Inflammatory macrophage treated with lipopolysaccharide for 4 hours (primary cell): ENCODE measurements at regions not wholly inside any gene's neighbourhood (a gene's known extent, or its start where the extent isn't known, plus 50 kb on each side); places are given as distances from the start of the nearest gene placed in this dataset.
"Not testable (repeated sequence)": the region's sequence is repeated elsewhere in the genome, so short reads cannot be mapped to it uniquely, and the experiment has no call there.

Experiments
- DNase-seq: peaks from one replicate; pipeline ENCODE4 v3.0.0-alpha.2; 2020

DNA sequence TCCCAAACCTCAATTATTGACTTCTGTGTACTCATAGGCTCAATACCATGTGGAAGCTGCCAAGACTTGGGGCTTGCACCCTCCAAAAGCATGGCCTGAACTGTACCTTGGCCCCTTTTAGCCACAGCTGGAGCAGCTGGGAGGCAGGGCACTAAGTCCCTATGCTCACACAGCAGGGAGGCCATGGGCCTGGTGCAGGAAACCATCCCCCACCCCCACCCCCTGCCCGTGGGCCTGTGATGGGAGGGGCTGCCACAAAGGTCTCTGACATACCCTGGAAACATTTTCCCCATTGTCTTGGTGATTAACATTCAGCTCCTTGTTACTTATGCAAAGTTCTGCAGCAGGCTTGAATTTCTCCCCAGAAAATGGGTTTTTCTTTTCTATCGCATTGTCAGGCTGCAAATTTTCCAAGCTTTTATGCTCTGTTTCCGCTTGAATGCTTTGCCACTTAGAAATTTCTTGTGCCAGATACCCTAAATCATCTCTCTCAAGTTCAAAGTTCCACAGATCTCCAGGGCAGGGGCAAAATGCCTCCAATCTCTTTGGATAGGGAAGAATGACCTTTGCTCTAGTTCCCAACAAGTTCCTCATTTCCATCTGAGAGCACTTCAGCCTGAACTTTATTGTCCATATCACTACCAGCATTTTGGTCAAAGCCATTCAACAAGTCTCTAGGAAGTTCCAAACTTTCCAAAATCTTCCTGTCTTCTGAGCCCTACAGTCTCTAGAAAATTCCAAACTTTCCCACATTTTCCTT is 141.8 kb downstream of the AHR start:
- DNase-seq: not testable (repeated sequence)

DNA sequence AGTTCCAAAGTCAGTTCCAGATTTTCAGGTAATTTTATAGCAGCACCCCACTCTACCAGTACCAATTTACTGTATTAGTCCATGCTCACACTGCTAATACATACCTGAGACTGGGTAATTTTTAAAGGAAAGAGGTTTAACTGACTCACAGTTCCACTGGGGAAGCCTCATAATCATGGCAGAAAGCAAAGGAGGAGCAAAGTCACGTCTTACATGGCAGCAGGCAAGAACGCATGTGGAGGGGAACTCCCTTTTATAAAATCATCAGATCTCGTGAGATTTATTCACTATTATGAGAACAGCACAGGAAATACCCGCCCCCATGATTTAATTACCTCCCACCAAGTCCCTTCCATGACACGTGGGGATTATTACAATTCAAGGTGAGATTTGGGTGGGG is 142.4 kb downstream of the AHR start:
- no peak for DNase-seq

DNA sequence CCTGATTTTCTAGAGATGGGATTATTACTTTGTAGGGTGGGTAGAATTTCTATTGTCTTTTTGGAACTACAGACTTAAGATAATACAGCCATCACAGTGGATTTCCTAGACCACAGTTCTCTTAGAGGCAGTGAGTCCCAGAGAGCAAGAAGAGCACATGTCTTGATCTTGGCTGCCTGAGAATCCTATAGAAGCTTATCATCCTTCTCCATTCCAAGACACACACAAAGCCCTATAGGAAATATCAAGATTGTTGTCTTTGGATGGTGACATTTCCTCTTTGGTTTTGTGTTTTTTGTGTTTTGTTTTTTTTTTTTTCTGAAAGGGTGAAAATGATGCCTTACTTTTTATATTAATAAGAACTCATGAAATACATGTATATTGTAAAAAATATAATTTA is 143.1 kb downstream of the AHR start:
- no peak for DNase-seq

DNA sequence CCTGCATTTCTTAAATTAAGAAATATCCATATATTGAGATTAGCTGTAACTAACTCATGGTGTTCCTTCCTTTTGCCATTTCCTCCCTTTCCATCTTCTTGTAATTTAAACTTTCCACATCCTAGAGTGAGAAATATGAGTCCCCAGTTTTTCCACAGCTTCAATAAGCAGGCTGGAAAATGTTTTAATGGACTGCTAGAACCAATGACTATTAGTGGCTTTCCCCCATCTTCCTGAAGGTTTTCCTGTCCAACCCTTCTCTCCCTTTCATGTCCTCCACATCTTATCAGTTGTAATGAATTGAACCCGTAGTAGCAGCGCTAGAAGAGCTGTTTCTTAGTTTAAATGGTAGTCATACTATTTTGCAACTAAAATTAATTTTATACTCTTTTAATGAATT is 145.7 kb downstream of the AHR start:
- no peak for DNase-seq

DNA sequence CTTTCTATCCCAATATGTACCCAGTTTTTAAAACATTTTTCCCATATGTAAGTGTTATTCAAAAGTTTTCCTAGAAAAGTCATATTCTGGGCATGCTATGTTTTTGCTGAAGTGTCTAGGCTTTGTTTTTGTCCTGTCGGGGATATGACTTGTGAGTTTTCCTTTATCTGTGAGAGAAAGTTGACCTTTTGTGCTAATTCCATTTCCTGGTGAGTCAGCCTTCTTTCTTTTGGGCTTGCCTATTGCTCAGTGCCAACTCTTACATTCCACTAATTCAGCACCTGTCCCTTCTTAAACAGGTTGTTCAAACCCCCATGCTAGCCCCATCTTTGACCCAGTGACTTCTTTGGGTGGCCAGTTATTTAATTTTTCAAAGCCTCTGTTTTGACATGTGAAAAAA is 146.2 kb downstream of the AHR start:
- DNase-seq: no peak

DNA sequence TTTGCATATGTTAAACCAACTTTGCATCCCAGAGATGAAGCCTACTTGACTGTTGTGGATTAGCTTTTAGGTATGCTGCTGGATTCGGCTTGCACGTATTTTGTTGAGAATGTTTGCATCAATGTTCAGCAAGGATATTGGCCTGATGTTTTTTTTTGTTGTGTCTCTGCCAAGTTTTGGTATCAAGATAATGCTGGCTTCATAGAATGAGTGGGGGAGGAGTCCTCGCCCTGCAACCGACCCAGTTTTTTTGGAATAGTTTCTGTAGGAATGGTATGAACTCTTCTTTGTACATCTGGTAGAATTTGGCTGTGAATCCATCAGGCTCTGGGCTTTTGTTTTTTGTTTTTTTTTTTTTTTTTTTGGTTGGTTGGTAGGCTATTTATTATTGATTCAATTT is 147.9 kb downstream of the AHR start:
- no peak for DNase-seq

DNA sequence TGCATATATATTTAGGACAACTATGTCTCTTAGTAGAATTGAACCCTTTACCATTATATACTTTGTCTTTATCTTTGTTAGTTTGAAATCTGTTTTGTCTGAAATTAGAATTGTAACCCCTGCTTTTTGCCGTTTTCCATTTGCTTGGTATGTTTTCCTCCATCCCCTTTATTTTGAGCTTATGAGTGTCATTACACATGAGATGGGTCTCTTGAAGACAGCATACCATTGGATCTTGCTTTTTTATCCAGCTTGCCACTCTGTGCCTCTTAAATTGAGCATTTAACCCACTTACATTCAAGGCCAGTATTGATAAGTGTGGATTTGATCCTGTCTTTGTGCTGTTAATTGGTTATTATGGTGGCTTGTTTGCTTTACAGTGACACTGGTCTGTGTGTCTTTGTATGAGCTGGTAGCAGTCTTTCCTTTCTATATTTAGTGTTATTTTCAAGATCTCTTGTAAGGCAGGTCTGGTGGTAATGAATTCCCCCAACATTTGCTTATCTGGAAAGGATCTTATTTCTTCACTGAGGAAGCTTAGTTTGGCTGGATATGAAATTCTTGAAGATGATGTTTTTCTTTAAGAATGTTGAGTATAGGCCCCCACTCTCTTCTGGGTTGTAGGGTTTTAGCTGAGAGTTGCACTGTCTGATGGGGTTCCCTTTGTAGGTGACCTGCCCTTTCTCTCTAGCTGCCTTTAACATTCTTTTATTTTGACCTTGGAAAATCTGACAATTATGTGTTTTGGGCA is 149.5 kb downstream of the AHR start:
- DNase-seq: no peak

DNA sequence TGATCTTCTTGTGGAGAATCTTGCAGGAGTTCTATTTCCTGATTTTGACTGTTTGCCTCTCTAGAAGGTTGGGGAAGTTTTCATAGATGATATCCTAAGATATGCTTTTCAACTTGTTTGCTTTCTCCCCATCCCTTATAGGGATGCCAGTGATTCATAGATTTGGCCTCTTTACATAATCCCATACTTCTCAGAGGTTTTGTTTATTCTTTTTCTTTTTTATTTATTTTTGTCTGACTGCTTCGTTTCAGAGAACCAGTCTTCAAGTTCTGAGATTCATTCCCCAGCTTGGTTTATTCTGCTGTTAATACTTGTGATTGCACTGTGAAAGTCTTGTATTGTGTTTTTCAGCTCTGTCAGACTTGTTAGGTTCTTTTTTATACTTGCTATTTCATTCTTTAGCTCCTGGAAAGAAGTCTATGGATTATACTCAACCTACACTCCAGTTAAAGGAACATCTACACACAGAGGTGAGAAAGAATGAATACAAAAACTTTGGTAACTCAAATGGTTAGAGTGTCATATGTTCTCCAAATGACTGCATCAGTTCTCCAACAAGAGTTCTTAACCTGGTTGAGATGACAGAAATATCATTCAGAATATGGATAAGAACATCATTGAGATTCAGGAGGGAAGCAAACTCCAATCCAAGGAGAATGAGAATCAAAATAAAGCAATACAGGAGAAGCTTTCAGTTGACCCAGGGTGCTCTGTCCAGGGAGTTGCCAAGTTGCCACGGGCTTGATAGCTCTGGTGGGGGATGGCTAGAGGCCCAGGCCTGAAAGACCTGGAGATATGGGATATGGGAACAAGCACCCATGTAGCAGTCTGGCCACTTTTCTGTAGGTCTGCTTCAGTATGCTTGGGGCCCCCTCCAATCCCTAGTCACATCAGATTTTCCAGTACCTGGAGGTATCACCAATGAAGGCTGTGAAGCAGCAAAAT is 150.3 kb downstream of the AHR start:
- DNase-seq: no peak

DNA sequence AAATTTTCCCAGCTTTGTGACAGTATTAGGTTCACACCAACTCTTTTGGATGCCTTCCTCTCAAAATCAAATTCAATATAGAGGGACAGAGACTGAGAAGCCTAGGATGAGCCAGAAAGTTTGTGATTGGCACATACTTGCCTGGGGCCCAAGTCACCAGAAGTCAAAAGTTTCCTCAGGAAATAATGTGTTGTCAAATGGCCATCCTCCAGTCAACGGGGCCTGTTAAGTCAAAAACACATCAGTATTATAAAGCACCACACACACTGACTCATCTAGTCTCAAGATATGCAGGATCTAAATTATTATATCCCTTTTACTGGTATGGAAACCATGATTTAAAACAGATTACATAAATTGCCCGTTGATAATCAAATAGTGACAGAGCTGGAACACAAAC is 158.1 kb downstream of the AHR start:
- DNase-seq: no peak

DNA sequence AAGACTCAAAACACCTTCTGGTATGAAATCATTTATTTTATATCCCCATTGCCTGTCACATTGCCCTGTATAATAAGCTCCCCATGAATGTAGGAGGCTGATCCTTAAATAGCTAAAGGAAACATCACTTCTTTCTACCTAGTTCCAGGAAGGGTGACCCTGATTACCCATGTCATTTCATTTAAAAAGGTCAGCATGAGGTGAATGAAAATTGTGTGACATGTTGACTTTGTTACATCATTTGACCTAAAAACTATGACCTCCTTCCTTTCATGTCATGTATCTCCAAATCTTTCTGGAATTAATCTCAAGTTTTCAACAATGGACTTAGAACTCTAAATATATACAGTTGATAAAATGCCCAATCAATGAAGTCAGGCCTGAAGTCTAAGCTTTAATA is 161.5 kb downstream of the AHR start:
- DNase-seq: no peak

DNA sequence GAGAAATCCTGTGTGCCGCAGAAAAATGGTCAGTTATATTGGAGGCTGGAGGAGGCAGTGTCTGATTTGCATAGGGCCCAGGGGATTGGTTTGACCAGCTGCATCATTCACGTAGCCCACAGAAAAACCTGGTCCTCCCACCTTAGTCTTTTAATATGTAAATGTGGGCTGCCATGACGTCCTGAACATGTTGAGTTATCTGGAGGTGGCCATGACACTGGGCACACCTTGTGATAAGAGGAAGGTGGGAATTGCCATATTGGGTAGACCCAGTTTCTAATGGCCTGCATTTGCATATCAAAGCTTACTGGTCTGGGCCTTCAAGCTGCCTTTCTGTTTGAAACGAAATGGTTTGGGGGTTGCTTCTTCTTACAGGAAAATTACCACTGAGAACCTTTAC is 162.2 kb downstream of the AHR start:
- DNase-seq: no peak

DNA sequence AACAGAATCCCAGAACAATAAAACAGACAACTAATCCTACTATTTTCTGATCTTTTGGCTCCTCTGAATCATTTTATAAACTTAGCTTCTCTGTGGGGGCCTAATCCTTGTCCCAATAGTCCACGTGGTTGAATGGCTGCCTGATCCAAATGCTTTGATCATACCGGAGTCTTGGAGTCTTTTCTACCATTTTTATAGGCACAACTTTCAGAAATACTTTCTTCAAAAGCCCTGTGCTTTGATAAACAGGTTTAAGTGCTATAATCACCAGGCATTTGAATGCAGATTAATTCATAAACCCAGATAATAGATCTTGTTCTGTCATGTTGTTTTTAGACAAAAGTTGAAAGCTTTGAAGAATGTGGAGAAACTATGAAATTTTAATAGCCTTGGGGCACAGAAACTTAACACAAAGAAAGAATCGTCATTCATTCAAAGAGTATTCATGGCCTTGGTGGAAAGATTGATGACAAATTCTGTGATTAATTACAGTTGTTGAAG is 163.7 kb downstream of the AHR start:
- no peak for DNase-seq

DNA sequence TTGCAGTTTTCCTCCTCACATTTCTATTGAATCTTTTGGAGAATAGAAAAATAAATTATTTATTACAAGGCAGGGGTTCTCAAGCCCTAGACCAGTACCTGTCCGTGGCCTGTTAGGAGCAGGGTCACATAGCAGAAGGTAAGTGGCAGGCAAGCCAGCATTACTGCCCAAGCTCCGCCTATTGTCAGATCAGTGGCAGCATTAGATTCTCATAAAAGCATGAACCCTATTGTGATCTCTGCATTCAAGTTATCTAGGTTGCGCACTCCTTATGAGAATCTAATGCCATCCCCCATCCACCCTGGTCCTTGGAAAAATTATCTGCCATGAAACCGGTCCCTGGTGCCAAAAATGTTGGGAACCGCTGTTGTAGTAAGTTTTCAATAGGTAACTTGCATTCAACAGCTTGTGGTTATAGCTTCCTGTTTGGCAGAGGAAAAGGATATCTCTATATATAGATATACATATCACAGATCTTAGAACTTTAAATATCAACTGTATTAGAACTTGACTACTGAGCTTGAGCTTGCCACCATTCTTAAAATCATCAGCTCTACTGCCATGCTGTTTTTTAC is 165.1 kb downstream of the AHR start:
- DNase-seq: no peak

DNA sequence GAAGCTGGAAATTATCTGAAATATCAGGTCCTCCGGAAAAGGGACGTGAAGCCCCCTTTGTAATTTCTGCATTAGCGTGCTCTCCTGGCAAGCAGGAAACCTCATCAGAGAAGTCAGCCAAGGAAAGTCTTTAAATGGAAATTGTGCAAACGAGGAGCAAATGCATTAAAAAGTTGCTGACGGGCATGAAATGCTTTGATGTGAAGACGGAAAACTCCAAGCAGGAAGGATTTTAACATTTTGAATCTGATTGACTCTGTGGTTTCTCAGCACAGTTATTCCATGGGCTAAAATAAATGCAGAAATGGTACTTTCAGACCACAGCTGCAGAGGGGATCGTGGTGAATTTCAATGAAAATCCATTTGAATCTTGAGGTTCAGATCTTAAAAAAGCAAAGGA is 167.8 kb downstream of the AHR start:
- DNase-seq: no peak

DNA sequence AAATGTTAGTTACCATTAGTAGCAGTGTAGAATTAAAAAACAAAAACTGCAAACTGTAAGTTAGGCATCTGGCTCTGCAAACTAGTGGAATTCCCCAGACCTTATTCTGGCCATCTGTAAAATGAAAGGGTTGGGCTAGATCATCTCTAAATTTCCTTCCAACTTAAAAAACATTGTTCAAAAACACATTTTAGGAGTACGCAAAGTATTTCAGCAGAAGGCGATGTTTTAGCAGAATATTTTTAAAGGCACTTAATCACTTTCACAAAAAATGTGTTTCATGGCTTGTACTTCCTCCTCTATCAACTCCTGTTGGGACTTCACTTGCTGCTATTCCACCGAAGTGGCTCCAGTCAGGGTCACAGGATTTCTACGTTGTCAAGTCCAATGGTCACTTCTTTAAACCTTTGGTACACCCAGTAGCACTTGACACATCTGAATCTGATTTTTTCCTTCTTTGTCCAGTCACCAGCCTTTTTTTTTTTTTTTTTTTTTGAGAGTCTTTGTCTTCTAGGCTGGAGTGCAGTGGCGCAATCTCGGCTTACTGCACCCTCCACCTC is 169.0 kb downstream of the AHR start:
- no peak for DNase-seq

DNA sequence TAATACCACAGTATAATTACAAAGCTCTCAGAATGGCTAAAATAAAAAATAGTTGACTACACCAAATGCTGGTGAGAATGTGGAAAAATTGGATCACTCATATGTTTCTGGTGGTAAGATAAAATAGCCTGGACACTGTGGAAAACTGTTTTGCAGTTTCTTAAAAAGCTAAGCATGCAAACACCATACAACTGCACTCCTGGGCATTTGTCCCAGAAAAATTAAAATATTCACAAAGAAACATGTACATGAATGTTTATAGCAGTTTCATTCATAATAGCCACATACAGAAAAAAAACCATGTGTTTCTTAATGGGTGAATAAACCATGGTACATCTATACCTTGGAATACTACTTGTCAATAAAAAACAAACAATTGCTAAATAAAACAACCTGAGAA is 172.9 kb downstream of the AHR start:
- no peak for DNase-seq

DNA sequence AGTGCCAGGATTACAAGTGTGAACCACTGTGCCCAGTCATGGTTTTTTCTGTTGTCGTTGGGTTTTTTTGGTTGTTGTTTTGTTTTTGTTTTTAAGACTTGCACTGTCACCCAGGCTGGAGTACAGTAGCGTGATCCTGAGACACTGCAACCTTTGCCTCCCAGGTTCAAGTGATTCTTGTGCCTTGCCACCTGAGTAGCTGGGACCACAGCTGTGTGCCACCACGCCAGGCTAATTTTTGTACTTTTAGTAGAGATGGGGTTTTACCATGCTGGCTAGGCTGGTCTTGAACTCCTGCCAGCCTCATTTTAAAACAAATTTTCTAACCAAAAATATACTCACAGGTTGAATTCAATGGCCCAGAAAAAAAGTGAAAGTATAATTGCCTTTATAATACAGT is 174.1 kb downstream of the AHR start:
- no peak for DNase-seq

DNA sequence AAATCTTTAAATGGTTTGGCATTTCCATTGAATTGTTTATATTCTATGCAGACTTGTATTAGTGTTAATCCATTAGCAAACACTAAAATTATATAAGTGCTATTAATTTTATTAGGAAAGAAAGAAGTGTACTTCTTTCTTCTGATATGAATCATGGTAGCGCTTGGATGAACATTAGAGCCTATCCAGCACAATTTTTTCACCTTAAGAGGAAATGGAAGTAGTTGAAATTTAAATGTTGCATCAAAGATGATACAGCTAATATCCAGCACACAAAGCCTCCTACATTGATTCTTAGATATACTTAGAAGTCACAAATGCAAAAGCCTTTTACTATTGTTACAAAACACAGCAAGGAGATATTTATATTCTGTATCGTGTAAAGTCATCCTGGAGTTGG is 174.5 kb downstream of the AHR start:
- DNase-seq: no peak

DNA sequence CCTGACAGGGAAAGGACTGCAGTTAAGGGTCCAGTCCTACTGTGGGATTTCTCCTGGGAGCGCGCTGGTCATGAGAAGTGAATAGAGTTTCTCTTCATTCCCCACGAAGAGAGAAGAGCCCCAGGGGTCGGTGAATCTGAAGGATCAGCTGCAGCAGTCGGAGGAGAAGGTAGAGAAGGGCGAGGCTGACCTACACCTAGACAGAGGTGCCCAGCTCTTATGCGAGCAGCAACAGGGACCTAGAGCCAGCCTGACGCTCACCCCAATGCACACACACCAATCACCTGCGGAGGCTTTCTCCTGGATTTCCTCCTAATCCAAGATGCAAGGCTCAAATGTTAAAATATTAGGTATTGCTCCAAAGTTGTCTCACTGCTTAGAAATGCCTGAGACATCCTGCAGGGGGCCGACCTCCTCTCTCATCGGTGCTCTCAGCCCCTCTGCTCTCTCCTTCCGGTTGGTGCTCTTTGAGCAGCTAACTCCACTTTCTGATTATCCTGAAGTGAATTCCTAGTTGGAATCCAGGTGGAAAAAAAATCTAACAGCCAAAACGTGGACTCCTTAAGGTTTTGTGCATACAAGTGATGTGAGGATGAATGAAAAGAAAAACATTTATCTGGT is 176.4 kb downstream of the AHR start:
- DNase-seq: no peak

DNA sequence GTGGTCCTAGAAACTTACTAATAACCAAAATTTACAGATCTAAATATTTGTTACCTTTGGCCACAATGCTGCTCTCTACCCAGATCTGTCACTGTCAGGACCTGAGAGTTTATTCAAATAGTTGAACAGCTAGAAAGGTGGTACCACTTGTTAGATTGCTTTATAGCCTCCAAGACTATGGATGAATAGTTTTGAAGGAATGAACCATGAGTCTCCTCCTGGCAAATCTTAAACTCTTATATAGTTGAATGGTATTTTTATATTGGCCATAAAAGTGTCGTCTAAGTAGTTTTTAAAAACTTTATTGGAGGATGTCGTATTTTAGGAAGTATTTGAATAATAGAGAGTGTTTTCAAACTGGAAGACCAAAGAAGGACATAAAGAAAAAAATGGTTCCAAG is 178.7 kb downstream of the AHR start:
- DNase-seq: no peak

DNA sequence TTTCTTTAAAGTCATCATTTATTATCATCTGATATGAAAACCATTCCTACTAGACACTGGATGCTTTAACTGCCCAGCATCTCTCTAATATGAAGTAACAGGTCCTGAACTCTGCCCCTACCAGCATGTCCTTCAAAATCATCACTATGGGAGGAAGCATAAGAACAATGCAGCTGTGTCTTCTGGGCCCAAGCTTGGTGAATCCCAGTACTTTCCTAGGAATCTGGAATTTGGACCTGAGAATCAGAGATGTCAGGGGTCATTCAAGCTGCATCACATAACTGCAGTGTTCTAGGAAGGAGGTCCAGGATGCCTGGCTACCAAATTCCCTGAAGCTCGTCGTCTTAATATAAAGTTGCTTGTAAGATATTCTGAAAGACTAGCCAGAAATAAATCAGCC is 182.7 kb downstream of the AHR start:
- DNase-seq: no peak

DNA sequence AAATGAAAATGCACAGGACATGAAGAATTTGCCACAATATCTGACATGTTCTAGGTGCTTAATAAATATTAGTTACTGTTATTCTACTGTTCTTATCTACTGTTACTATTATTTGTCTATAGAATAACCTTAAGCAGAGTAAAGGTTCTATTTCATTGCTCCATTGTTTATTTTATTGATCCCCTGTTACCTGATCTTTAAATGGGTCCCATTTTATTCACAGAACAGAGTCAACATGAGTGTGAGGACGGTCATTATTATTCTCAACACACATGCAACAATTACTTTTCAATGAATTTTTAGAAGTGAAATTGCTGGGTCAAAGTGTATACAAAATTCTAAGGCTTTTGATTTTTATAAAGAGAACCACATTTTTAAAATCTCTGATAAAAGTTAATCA is 186.9 kb downstream of the AHR start:
- no peak for DNase-seq
